ENCODE measurements at regions not wholly inside any gene's neighbourhood (a gene's known extent, or its start where the extent isn't known, plus 50 kb on each side); places are given as distances from the start of the nearest gene placed in this dataset.

GRCh38 chr2:200028998-200029397 lies 73.6 kb downstream of the MAIP1 start:
- H3K4me3 ChIP-seq (ENCODE audit: low read depth, low read length), result no peak overlapping the region
- no peak for TF ChIP-seq CTCF (conservative IDR thresholded peaks at IDR 0.05; ENCODE audit: low read depth, low read length)
- DNase-seq (ENCODE audit: low read depth), result no peak

- no peak overlapping the region for H3K4me3 ChIP-seq (ENCODE audit: low read depth, low read length)
- DNase-seq (ENCODE audit: low read depth), result no peak
- no peak for TF ChIP-seq CTCF (conservative IDR thresholded peaks at IDR 0.05; ENCODE audit: low read depth, low read length)
These were observed 77.5 kb downstream of the MAIP1 start for GRCh38 chr2:200032895-200033294.

DNA sequence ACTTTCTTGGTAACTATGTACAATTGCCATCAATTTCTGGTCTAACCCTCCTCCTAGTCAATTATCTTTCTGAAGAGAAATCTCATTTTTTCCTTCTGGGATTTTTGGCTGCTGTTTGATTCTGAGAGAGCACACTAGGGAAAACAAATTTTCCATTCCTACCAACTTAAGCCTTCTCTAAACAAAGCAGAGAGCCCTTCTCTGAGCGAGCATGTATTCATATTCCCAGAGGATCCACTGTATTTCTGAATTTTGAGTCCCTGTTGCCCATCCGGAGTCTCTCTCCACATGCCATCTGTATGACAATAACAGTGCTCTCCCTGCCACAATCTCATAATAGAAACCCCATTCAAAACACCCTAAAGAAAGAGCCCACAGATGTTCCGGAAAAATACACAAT lies 78.5 kb downstream of the MAIP1 start:
- DNase-seq (ENCODE audit: low read depth), result no peak
- no peak overlapping the region for H3K4me3 ChIP-seq (ENCODE audit: low read depth, low read length)
- TF ChIP-seq CTCF (conservative IDR thresholded peaks at IDR 0.05; ENCODE audit: low read depth, low read length), result no peak

DNA sequence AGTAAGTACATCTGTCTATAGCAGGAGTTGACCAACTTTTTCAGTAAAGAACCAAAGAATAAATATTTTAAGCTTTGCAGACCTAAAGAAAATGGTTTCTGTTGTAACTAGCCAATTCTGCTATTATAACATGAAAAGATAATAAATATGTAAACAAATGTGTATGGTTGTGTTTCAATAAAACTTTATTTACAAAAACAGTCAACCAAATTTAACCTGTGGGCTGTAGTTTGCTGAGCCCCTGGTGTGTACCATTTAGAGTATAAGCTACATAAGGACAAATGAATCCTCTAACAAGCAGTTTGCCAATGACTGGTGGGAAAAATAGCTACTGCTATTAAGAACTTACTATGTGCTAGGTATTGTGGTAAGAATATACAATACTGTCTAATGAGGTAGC lies 79.4 kb downstream of the MAIP1 start:
- no peak overlapping the region for H3K4me3 ChIP-seq (ENCODE audit: low read depth, low read length)
- TF ChIP-seq CTCF (conservative IDR thresholded peaks at IDR 0.05; ENCODE audit: low read depth, low read length), result no peak
- DNase-seq (ENCODE audit: low read depth), result no peak

- H3K4me3 ChIP-seq (ENCODE audit: low read depth, low read length), result no peak overlapping the region
- no peak for DNase-seq (ENCODE audit: low read depth)
- TF ChIP-seq CTCF (conservative IDR thresholded peaks at IDR 0.05; ENCODE audit: low read depth, low read length), result no peak
These were observed 84.6 kb downstream of the MAIP1 start for GRCh38 chr2:200039724-200040650.

GRCh38 chr2:200040831-200041230 lies 85.4 kb downstream of the MAIP1 start:
- H3K4me3 ChIP-seq (ENCODE audit: low read depth, low read length), result no peak overlapping the region
- no peak for DNase-seq (ENCODE audit: low read depth)
- TF ChIP-seq CTCF (conservative IDR thresholded peaks at IDR 0.05; ENCODE audit: low read depth, low read length), result no peak

GRCh38 chr2:200041639-200042038 lies 86.3 kb downstream of the MAIP1 start:
- no peak for TF ChIP-seq CTCF (conservative IDR thresholded peaks at IDR 0.05; ENCODE audit: low read depth, low read length)
- no peak overlapping the region for H3K4me3 ChIP-seq (ENCODE audit: low read depth, low read length)
- no peak for DNase-seq (ENCODE audit: low read depth)
